Loucy (cell line): ENCODE measurements at regions not wholly inside any gene's neighbourhood (a gene's known extent, or its start where the extent isn't known, plus 50 kb on each side); places are given as distances from the start of the nearest gene placed in this dataset.

ENCODE experiments used
- H2AFZ ChIP-seq: fragments of 200-600 bp; sonication (generic); 2 replicates; pipeline ENCODE4 v1.6.0; 2016; ENCODE audit warnings: antibody characterized with exemption, mild to moderate bottlenecking, low read length, moderate library complexity
- H3F3A ChIP-seq: fragments of 200-600 bp; 2 replicates; pipeline ENCODE4 v1.6.0; 2016; ENCODE audit warnings: antibody characterized with exemption, low read depth, mild to moderate bottlenecking
- H3K27me3 ChIP-seq: fragments of 200-600 bp; sonication (generic); 2 replicates; pipeline ENCODE4 v1.6.1; 2014; ENCODE audit warnings: low read length, mild to moderate bottlenecking; ENCODE audit not compliant: insufficient read depth, poor library complexity, severe bottlenecking
- H3K36me3 ChIP-seq: fragments of 200-600 bp; sonication (generic); 2 replicates; pipeline ENCODE4 v1.6.1; 2016; ENCODE audit warnings: low read length; ENCODE audit not compliant: insufficient read depth
- H3K4me1 ChIP-seq: fragments of 200-600 bp; sonication (generic); 2 replicates; pipeline ENCODE4 v1.5.1; 2014; ENCODE audit warnings: low read length, mild to moderate bottlenecking; ENCODE audit not compliant: insufficient read depth, poor library complexity, severe bottlenecking
- H3K4me2 ChIP-seq: fragments of 200-600 bp; sonication (generic); 2 replicates; pipeline ENCODE4 v1.6.0; 2014; ENCODE audit warnings: antibody characterized with exemption, low read length, low read depth, mild to moderate bottlenecking; ENCODE audit not compliant: poor library complexity, severe bottlenecking
- H3K4me3 ChIP-seq: fragments of 200-600 bp; sonication (generic); 2 replicates; pipeline ENCODE4 v1.5.1; 2014; ENCODE audit warnings: low read length, mild to moderate bottlenecking, mixed read lengths; ENCODE audit not compliant: poor library complexity, severe bottlenecking
- H3K79me2 ChIP-seq: fragments of 200-600 bp; sonication (generic); 2 replicates; pipeline ENCODE4 v1.6.1; 2014; ENCODE audit warnings: low read length; ENCODE audit not compliant: insufficient read depth
- H3K9ac ChIP-seq: fragments of 200-600 bp; sonication (generic); 2 replicates; pipeline ENCODE4 v1.6.0; 2014; ENCODE audit warnings: mild to moderate bottlenecking, low read depth, low read length, moderate library complexity; ENCODE audit not compliant: poor library complexity, severe bottlenecking
- H3K9me2 ChIP-seq: fragments of 200-600 bp; sonication (generic); replicated peaks from 2 replicates; pipeline ENCODE4 v1.6.1; 2016; ENCODE audit warnings: low read depth, low read length, mixed read lengths
- H3K9me3 ChIP-seq: fragments of 200-600 bp; sonication (generic); 2 replicates; pipeline ENCODE4 v1.6.1; 2014; ENCODE audit warnings: mild to moderate bottlenecking, antibody characterized with exemption, low read length, low read depth; ENCODE audit not compliant: insufficient read depth
- H4K20me1 ChIP-seq: fragments of 200-600 bp; sonication (generic); 2 replicates; pipeline ENCODE4 v1.6.0; 2014; ENCODE audit warnings: antibody characterized with exemption, low read length, mild to moderate bottlenecking; ENCODE audit not compliant: insufficient read depth, poor library complexity, severe bottlenecking
- EZH2phosphoT487 ChIP-seq: fragments of 200-600 bp; IDR thresholded peaks from 2 replicates; pipeline ENCODE4 v1.6.1; 2018; ENCODE audit warnings: antibody characterized with exemption, mild to moderate bottlenecking, moderate library complexity, borderline replicate concordance
- TF ChIP-seq, protein P1 (sequence below): fragments of 200-600 bp; sonication (generic); conservative IDR thresholded peaks from 2 replicates; pipeline ENCODE4 v1.5.1; 2014; ENCODE audit warnings: mild to moderate bottlenecking, antibody characterized with exemption, low read length

- H3K4me1 ChIP-seq, result no peaks in the 10 kb centered on the region
These were observed 75.0 kb upstream of the AMPD3 start for GRCh38 chr11:10379871-10380568.

DNA sequence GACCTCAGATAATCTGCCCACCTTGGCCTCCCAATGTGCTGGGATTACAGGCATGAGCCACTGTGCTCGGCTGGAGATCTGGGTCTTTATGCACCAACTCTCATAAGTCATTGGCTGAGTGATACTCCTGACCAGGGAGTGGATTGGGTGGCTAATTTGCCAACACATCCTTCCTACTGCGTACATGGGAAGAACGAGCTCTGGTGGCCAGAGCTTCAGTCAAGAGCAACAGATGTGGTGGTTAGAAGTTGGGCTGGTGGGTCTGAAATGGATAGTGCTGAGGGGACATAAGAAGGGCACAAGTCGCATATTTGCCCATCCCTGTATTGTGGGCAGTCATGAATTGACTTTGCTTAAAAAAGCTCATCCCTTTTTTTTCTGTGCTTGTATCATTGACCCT lies 74.1 kb upstream of the AMPD3 start:
- Histone ChIP-seq H3K4me1 (no peaks in the 10 kb centered on the region), H2AFZ (no peak overlapping the region), H3F3A (no peaks in the 10 kb centered on the region), H3K4me3 (no peak overlapping the region), H3K9me3 (no peaks in the 10 kb centered on the region), H4K20me1 (no peaks in the 10 kb centered on the region), H3K36me3 (no peaks in the 10 kb centered on the region), H3K4me2 (no peak overlapping the region), H3K27me3 (no peaks in the 10 kb centered on the region), H3K79me2 (no peaks in the 10 kb centered on the region), H3K9ac (no peak overlapping the region), H3K9me2 (no peaks in the 10 kb centered on the region)
- no peak for TF ChIP-seq EZH2phosphoT487
- TF ChIP-seq, protein P1, sequence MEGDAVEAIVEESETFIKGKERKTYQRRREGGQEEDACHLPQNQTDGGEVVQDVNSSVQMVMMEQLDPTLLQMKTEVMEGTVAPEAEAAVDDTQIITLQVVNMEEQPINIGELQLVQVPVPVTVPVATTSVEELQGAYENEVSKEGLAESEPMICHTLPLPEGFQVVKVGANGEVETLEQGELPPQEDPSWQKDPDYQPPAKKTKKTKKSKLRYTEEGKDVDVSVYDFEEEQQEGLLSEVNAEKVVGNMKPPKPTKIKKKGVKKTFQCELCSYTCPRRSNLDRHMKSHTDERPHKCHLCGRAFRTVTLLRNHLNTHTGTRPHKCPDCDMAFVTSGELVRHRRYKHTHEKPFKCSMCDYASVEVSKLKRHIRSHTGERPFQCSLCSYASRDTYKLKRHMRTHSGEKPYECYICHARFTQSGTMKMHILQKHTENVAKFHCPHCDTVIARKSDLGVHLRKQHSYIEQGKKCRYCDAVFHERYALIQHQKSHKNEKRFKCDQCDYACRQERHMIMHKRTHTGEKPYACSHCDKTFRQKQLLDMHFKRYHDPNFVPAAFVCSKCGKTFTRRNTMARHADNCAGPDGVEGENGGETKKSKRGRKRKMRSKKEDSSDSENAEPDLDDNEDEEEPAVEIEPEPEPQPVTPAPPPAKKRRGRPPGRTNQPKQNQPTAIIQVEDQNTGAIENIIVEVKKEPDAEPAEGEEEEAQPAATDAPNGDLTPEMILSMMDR, result no peak

More at GRCh38 chr11:10379871-10380568, 75.0 kb upstream of the AMPD3 start:
- TF ChIP-seq, protein P1, result no peak
- no peak for TF ChIP-seq EZH2phosphoT487
- Histone ChIP-seq H4K20me1 (no peaks in the 10 kb centered on the region), H3K4me2 (no peak overlapping the region), H3K4me3 (no peak overlapping the region), H3K9me3 (no peaks in the 10 kb centered on the region), H3K79me2 (no peaks in the 10 kb centered on the region), H2AFZ (no peak overlapping the region), H3K9me2 (no peaks in the 10 kb centered on the region), H3K9ac (no peak overlapping the region), H3K36me3 (no peaks in the 10 kb centered on the region), H3K27me3 (no peaks in the 10 kb centered on the region), H3F3A (no peaks in the 10 kb centered on the region)

DNA sequence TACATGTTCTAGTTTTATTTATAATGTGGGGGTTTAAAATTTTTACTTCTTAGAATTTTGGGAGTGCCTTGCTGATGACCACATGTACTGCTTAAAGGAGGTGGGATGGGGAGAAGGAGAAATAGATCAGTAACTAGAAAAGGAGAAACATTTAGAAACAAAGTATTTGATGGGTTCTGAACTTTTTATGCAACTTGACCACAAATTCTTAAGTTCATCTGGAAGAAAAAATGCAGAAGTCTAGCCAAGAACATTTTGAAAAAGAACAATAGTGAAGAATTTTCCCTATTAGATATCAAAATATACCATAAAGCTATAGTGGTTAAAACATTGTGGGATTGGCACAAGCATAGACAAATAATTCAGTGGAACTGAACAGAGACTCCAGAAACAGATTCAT lies 73.3 kb upstream of the AMPD3 start:
- Histone ChIP-seq H3K36me3 (no peaks in the 10 kb centered on the region), H3K9ac (no peak overlapping the region), H2AFZ (no peak overlapping the region), H3K79me2 (no peaks in the 10 kb centered on the region), H3K4me3 (no peak overlapping the region), H3K27me3 (no peaks in the 10 kb centered on the region), H3K4me2 (no peak overlapping the region), H3K9me2 (no peaks in the 10 kb centered on the region), H4K20me1 (no peaks in the 10 kb centered on the region), H3K4me1 (no peaks in the 10 kb centered on the region), H3K9me3 (no peaks in the 10 kb centered on the region), H3F3A (no peaks in the 10 kb centered on the region)
- TF ChIP-seq, protein P1, result no peak
- no peak for TF ChIP-seq EZH2phosphoT487
